K562 (cell line): ENCODE measurements at regions not wholly inside any gene's neighbourhood (a gene's known extent, or its start where the extent isn't known, plus 50 kb on each side); places are given as distances from the start of the nearest gene placed in this dataset.
A peak's percentile ranks its signal among the peaks of the same experiment; 100 is the strongest.

Experiments used
- ATAC-seq: fragments of 200-7000 bp; cut with Tn5 transposase; 3 replicates; pipeline ENCODE4 v1.9.1; 2020; ENCODE audit warnings: moderate library complexity
- BruUV-seq: library from RNA; stranded (reverse); fragments of 400-500 nt; replicated peaks from 2 replicates; lab custom pipeline; 2021; lab: Mats Ljungman, UMichigan
- CTCF ChIA-PET: fragments of 300-600 bp; formaldehyde crosslinking; extraction: SDS; loops from one replicate; lab custom pipeline; 2021; ENCODE audit warnings: low intra/inter-chr PET ratio; lab: Yijun Ruan, JAX
- POLR2A ChIA-PET: fragments of 300-600, 350-650 bp; sonication (Branson Sonifier 250); formaldehyde crosslinking; extraction: SDS; loops from one replicate; lab custom pipeline; 2021; ENCODE audit warnings: antibody characterized with exemption, inconsistent platforms; lab: Yijun Ruan, JAX
- DNase-seq, 4 experiments: peaks; one replicate each; pipeline versions ENCODE4 v3.0.0 to v3.0.0-alpha.2; 2011 to 2018; ENCODE audit warnings: low spot score in 3 of 4, mixed read lengths in 3 of 4; ENCODE audit errors: extremely low read depth in 1 of 4
- FAIRE-seq: peaks from 2 replicates; lab custom pipeline; 2011; peaks lifted over from hg19 to GRCh38; lab: Jason Lieb, UNC
- H2AFZ ChIP-seq: 2 replicates; pipeline ENCODE4 v1.6.0; 2011; ENCODE audit warnings: low read depth, low read length, control low read depth, inconsistent platforms
- H3K27ac ChIP-seq: fragments of 200-600 bp; 3 replicates; pipeline ENCODE4 v1.8.0; 2011; ENCODE audit warnings: low read depth, mild to moderate bottlenecking, control low read depth, inconsistent platforms, low read length, moderate library complexity, mixed read lengths; ENCODE audit errors: extremely low read depth
- H3K27me3 ChIP-seq, 2 experiments: fragments of 300-600 bp in 1 of 2; 2 replicates in 1 of 2; 3 replicates in 1 of 2; pipeline versions ENCODE4 v1.6.0 to v1.8.0; 2011; ENCODE audit warnings: inconsistent platforms in 2 of 2, low read length in 2 of 2, mild to moderate bottlenecking in 1 of 2, mixed read lengths in 1 of 2, moderate library complexity in 1 of 2; ENCODE audit not compliant: control insufficient read depth in 2 of 2, insufficient read depth in 2 of 2
- H3K36me3 ChIP-seq: fragments of 300-600 bp; 3 replicates; pipeline ENCODE4 v1.8.0; 2011; ENCODE audit warnings: mild to moderate bottlenecking, low read length, inconsistent platforms; ENCODE audit not compliant: control insufficient read depth, insufficient read depth
- H3K4me1 ChIP-seq, 2 experiments: fragments of 200-600 bp in 1 of 2; replicated peaks in 1 of 2; 2 replicates in 1 of 2; 3 replicates in 1 of 2; pipeline versions ENCODE4 v1.5.1 to v1.8.0; 2011; ENCODE audit warnings: inconsistent platforms in 2 of 2, low read length in 2 of 2, mild to moderate bottlenecking in 1 of 2, mixed read lengths in 1 of 2, moderate library complexity in 1 of 2; ENCODE audit not compliant: control insufficient read depth in 2 of 2, insufficient read depth in 2 of 2
- H3K4me2 ChIP-seq: 2 replicates; pipeline ENCODE4 v1.6.1; 2011; ENCODE audit warnings: low read length, control low read depth, inconsistent platforms, mixed read lengths; ENCODE audit not compliant: insufficient read depth
- H3K4me3 ChIP-seq: fragments of 200-600 bp; sonication (generic), shearing (Covaris generic); 2 replicates; pipeline ENCODE4 v1.5.1; 2016; ENCODE audit warnings: control low read depth, inconsistent platforms
- H3K79me2 ChIP-seq: fragments of 200-600 bp; 3 replicates; pipeline ENCODE4 v1.8.0; 2011; ENCODE audit warnings: low read length, inconsistent platforms; ENCODE audit not compliant: control insufficient read depth, insufficient read depth
- H3K9ac ChIP-seq, 2 experiments: 2 replicates each; pipeline versions ENCODE4 v1.6.0 to v1.6.1; 2011; ENCODE audit warnings: low read depth in 2 of 2, low read length in 2 of 2, control low read depth in 1 of 2, inconsistent platforms in 1 of 2, mild to moderate bottlenecking in 1 of 2, mixed read lengths in 1 of 2; ENCODE audit not compliant: insufficient read depth in 1 of 2
- H3K9me1 ChIP-seq: one replicate; pipeline ENCODE4 v1.6.0; 2011; ENCODE audit warnings: inconsistent platforms, mild to moderate bottlenecking, low read length, moderate library complexity; ENCODE audit not compliant: control insufficient read depth, insufficient read depth
- H3K9me3 ChIP-seq: replicated peaks from 2 replicates; pipeline ENCODE4 v1.5.1; 2011; ENCODE audit warnings: low read depth, low read length, inconsistent platforms; ENCODE audit not compliant: control insufficient read depth, insufficient read depth
- H4K20me1 ChIP-seq: replicated peaks from 2 replicates; pipeline ENCODE4 v1.6.1; 2011; ENCODE audit warnings: low read length, inconsistent platforms, mixed read lengths; ENCODE audit not compliant: control insufficient read depth, insufficient read depth
- CBX3 ChIP-seq, 2 experiments: IDR thresholded peaks; 1 replicate in 1 of 2; 2 replicates in 1 of 2; pipeline ENCODE4 v1.6.1; 2012; ENCODE audit warnings: inconsistent platforms in 2 of 2, low read length in 2 of 2, borderline replicate concordance in 1 of 2, control low read depth in 1 of 2
- CBX5 ChIP-seq: IDR thresholded peaks from 2 replicates; pipeline ENCODE4 v1.6.1; 2014; ENCODE audit warnings: low read depth, borderline replicate concordance
- E2F1 ChIP-seq: sonication (generic); formaldehyde crosslinking; IDR thresholded peaks from 2 replicates; pipeline ENCODE4 v1.8.1; 2023; ENCODE audit warnings: mild to moderate bottlenecking, missing genetic modification reagents, moderate library complexity
- GATAD2B ChIP-seq: fragments of 450-650 bp; IDR thresholded peaks from 2 replicates; pipeline ENCODE4 v1.6.1; 2017; ENCODE audit warnings: mild to moderate bottlenecking, borderline replicate concordance
- MTA3 ChIP-seq: fragments of 450-650 bp; formaldehyde crosslinking; IDR thresholded peaks from 2 replicates; pipeline ENCODE4 v1.6.1; 2017; ENCODE audit warnings: mild to moderate bottlenecking, borderline replicate concordance
- PCBP1 ChIP-seq: fragments of 200-400 bp; formaldehyde crosslinking; IDR thresholded peaks from 2 replicates; pipeline ENCODE4 v1.6.1; 2018; ENCODE audit warnings: mild to moderate bottlenecking, low read depth, low read length; ENCODE audit not compliant: poor library complexity, severe bottlenecking
- SIN3A ChIP-seq, 2 experiments: fragments of 150-350 bp in 1 of 2; IDR thresholded peaks; 2 replicates each; pipeline ENCODE4 v1.6.1; 2011 to 2016; ENCODE audit warnings: borderline replicate concordance in 2 of 2, low read depth in 2 of 2, low read length in 2 of 2, mild to moderate bottlenecking in 2 of 2, moderate library complexity in 2 of 2; ENCODE audit not compliant: control insufficient read depth in 1 of 2
- TGIF2 ChIP-seq: sonication (generic); formaldehyde crosslinking; IDR thresholded peaks from 2 replicates; pipeline ENCODE4 v1.8.1; 2022; ENCODE audit warnings: mild to moderate bottlenecking, missing genetic modification reagents, moderate library complexity
- ZBTB7A ChIP-seq: IDR thresholded peaks from 2 replicates; pipeline ENCODE4 v1.6.1; 2011; ENCODE audit warnings: low read depth, mild to moderate bottlenecking, low read length, moderate library complexity, borderline replicate concordance; ENCODE audit not compliant: control insufficient read depth
- WGBS: fragments of 100-300 bp; shearing (Covaris generic); methylation state at CpG from one replicate; pipeline ENCODE4 v1.1.6; 2016; ENCODE audit warnings: low coverage, mixed read lengths; ENCODE audit not compliant: insufficient coverage; ENCODE audit errors: missing lambda C conversion rate; 5-methylcytosine and 5-hydroxymethylcytosine counted together
- in situ Hi-C: fragments of 300-500 bp; cut with MboI; formaldehyde crosslinking; loops from 4 replicates; pipeline ENCODE4 v1.15.0; 2018; ENCODE audit warnings: inconsistent platforms, mixed read lengths
- intact Hi-C: fragments of 100-400 bp; cut with micrococcal nuclease; formaldehyde crosslinking; loops from 2 replicates; pipeline ENCODE4 v1.14.2; 2022

DNA sequence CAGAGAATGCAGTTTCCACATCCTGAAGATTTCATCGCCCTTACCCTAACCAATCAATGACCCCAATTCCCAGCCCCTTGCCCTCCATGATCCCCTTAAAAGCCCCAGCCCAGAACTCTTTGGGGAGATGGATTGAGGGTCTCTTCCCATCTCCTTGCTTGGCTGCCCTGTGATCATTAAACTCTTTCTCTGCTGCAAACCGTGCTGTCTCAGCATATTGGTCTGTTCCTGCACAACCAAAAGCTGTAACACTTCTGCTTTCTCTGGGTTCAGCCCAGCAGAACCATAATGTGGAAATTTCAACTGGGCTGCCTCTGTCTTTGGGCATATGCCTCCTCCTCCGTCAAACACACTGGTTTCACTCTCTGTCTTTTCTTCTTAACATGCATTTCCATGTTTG is 67.0 kb upstream of the NLRP1 start:
- Histone ChIP-seq H3K27ac (no peak overlapping the region), H3K36me3 (no peaks in the 10 kb centered on the region), H3K4me1 (no peaks in the 10 kb centered on the region), H3K79me2 (no peaks in the 10 kb centered on the region), H4K20me1 (no peaks in the 10 kb centered on the region), H3K9ac (no peak overlapping the region)
- intact Hi-C loops: no loop called here
- DNase-seq (no peak), ATAC-seq (no peak)
- CTCF ChIA-PET: no interaction called here
- no TSS peak for BruUV-seq
- no peak for TF ChIP-seq E2F1 (CRISPR knock-in tag)
- TF ChIP-seq PCBP1: no peak
- no peak for TF ChIP-seq GATAD2B
- TF ChIP-seq MTA3: no peak
- no peak for TF ChIP-seq SIN3A (IDR thresholded peaks at IDR 0.05; ENCODE audit: borderline replicate concordance in 2 of 2, control insufficient read depth in 1 of 2, low read depth in 2 of 2, low read length in 2 of 2)
- TF ChIP-seq ZBTB7A: no peak
- no peak for TF ChIP-seq TGIF2 (CRISPR knock-in tag)
- 0 out of 3 replicates have a peak, but pooled peaks of 1 of the 2 experiments have one; percentile 35 for TF ChIP-seq CBX3 (IDR thresholded peaks at IDR 0.05; ENCODE audit: borderline replicate concordance in 1 of 2, low read length in 2 of 2)
- 0 out of 2 replicates have a peak, but pooled peaks have one; percentile 63 for TF ChIP-seq CBX5
- TF ChIP-seq, all 486 proteins: peak for 2
- Histone ChIP-seq H3K4me2 (no peak overlapping the region), H3K4me3 (no peak overlapping the region), H3K27me3 (peaks cover 0 to 4% of the 10 kb centered on the region in 2 experiments; a peak in 3 of 5 replicates), H3K9me1 (no peaks in the 10 kb centered on the region), H3K9me3 (no peaks in the 10 kb centered on the region), H2AFZ (no peak overlapping the region)
- in situ Hi-C loops: no loop called here
- 0% methylated on average over 2 of the region's 3 CpGs for WGBS
- no peak for FAIRE-seq
- POLR2A ChIA-PET: interaction anchor here (0.7 kb wide), 1 partner anchor 1010 kb away, joined by 3 read pairs; no protein-coding TSS in a partner anchor
